HuH-7.5 (cell line): ENCODE measurements at regions not wholly inside any gene's neighbourhood (a gene's known extent, or its start where the extent isn't known, plus 50 kb on each side); places are given as distances from the start of the nearest gene placed in this dataset.
A peak's percentile ranks its signal among the peaks of the same experiment; 100 is the strongest.
"Not testable (repeated sequence)": the region's sequence is repeated elsewhere in the genome, so short reads cannot be mapped to it uniquely, and the experiment has no call there.

Experiments used
- DNase-seq: peaks from one replicate; pipeline ENCODE4 v3.0.0; 2011; ENCODE audit warnings: low spot score

DNA sequence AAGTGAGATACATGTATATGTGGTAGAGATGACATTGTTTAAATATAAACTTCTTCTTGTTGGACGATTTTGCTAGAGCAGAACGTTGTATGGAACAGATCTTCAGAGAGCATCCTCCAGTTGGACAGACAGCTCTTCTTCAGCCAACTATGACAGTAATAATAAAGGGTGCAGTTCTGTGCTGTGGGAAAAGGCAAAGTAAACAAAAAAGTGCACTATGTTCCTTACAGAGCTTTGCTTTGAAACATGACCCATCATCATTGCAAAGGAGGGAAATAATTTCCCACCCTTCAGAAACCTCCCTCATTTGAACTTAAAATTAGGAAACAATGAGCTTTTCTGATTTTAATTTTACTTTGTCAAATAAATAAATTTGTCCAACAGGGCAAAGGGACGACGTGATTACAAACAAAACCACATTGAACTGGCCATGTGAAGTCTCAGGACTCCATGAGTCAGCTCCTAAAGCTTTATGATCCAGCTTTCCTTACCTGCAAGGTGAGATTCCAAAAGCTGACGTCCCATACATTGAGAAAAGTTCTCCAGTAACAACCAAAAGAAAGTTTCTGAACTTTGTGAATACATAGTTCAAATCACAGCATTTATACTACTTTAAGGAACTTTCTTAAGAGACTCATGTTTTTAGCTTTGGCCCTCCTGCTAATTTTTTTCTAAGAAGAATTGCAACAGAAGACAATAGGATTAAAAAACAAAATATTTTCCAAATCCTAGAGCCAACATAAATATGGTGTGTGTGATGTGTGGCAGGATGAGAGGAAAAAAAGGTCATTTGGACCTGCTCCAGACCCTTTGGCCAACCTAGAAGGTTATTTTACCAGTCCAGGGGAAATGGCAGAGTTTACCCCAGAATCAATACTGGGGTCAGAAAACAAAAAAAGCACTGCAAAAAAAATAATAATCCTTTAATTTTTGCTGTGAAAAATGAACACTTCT is 565.4 kb upstream of the NRP1 start:
- DNase-seq = no peak

DNA sequence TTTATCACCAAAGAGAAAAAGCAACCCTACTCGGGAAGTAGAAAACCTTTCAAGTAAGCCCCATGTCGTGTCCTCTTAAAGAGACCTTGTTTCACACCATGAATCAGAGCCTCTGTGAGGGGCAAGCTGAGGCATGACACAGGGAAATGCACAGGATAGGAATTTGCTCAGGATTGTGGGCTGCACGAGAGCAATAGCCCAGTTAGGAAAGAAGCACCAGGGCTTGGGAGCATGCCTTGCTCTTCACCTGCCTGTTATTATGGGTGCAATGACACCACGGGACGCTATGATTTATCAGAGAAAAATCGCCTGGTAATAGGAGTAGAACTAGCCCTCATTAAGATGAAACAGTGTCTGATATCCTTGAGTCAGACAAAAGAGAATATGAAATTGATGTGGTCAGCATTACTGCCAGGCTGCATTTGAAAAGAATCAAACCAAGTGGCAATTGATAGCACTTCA is 562.9 kb upstream of the NRP1 start:
- no peak for DNase-seq

DNA sequence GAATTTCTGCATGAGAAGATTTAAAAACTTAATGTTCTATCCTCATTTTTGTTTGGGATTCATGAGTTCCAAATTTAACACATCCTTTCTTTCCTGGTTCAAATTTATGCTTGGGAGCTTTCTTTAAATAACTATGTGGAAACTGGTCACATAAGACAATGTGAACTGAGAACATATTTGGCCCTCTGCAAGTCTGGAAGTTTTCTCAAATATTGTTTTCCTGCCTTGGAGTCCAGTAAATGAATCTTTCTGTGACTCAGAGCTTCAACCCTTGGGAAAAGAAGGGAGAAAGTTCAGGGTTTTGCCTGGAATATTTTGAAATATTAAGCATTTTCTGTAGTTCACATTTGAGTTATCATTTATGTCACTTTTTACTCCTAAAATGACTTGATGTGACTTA is 559.0 kb upstream of the NRP1 start:
- no peak for DNase-seq

DNA sequence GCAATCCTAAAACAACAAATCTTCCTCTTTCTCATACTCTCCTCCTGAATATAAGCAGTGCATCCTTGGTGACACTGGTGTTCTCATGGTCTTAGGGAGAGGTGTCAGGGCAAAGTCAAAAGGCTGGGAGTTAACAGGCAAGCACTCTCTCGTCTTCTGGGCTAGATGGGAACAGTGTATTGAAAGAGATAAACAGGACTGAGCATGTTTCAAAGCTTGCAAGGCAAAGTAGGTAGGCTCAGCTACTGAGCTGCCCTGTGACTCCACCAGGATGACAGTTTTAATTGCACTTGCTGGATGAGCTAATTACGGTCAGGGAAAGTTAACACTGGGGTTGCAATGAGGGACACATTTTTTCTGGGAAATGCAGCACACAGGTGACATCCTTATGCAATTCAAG is 554.9 kb upstream of the NRP1 start:
- no peak for DNase-seq

DNA sequence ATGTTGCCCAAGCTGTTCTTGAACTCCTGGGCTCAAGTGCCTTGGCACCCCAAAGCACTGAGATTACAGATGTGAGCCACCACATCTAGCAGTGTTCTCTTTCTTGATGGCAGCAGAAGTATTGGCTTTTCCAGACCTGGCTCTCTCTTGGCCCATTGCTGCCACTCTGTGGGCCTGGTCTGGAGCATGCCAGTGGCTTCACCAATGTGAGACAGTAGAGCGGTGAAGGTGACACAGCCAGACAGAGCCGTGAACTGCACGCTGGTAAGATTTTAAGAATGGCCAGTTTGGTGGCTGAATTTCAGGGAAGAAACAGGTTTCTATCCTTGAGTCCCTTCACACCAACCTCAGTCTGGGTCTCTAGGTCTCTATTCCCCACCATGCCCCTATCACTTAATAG is 552.7 kb upstream of the NRP1 start:
- no peak for DNase-seq

DNA sequence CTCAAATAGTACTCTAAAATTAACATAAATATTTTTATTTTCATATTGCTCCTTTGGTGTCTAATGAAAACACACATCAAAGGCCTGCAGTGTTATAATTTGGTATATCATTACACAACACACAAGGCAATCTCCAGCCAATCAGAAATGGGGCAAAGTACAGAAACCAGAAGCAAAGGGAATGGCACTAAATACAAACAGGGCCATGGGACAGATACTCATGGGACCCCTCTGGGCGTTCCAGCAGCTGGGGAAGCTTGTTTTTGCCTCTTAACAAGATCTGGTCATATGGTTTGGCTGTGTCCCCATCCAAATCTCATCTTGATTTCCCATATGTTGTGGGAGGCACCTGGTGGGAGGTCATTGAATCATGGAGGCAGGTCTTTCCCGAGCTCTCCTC is 551.8 kb upstream of the NRP1 start:
- no peak for DNase-seq

DNA sequence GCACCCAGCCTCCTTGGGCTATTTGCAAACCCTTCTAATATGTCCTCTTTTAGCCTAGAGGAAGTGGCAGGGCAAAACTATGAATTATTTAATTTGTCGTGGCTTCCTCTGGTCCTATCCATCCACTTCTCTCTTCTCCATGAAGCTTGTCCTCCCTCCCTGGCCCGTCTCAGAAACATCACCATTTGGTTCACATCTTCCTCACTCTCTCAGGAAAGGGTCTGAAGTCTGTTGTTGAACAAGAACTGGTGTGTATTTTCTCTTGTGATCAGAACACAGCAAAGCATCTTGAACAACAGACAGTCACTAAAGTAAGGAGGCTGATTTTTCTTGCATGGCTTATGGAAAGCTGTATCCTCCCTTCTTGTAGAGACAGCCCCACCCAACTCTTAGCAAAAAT is 550.1 kb upstream of the NRP1 start:
- no peak for DNase-seq

DNA sequence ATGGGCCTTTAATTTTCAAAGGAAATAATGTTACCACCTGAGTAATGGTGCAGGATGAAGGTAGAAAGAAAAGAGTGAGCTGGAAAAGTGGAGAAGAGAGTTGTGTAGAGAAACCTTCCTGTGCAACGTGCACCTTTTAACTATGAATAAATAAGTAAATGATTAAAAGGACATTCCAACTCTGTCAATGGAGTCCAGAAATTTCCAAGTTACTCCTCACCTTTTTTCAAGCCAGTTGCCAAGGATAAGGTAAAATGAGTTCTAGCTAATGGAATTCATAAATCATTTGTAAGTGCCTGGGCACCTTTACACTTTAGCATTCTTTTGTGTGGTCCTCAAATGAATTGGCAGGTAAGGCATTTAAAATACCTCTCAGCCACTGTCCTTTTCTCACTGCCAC is 549.4 kb upstream of the NRP1 start:
- DNase-seq = no peak

DNA sequence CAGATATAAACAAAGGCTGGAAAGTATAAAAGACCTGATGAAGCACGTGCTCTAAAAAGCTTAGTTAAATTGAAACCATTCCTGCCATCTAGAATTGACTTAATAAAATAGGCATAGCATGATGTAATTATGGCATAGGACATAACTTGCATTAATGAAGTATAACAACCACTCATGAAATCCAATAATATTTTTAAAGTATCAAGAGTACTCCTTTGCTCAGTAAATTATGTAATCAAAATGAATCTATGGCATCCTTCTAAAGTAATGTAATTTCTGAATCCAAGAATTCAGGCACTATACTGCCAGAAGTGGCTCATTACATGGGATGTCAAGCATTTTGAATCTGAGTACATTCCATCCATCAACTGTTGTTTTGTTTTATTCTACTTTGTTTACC is 548.5 kb upstream of the NRP1 start:
- no peak for DNase-seq

DNA sequence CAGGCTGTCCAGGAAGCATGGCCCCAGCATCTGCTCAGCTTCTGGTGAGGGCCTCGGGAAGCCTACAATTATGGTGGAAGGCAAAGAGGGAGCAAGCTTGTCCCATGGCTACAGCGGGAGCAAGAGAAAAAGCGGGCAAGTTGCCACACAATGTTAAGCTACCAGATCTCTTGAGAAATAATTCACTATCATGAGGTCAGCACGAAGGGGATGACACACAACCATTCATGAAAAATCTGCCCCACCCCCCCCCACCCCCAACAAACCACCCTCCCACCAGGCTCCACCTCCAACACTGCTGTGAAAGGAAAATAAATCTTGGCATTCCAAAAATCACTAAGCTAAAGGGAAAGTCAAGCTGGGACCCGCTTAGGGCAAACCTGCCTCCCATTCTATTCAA is 545.8 kb upstream of the NRP1 start:
- DNase-seq = no peak

DNA sequence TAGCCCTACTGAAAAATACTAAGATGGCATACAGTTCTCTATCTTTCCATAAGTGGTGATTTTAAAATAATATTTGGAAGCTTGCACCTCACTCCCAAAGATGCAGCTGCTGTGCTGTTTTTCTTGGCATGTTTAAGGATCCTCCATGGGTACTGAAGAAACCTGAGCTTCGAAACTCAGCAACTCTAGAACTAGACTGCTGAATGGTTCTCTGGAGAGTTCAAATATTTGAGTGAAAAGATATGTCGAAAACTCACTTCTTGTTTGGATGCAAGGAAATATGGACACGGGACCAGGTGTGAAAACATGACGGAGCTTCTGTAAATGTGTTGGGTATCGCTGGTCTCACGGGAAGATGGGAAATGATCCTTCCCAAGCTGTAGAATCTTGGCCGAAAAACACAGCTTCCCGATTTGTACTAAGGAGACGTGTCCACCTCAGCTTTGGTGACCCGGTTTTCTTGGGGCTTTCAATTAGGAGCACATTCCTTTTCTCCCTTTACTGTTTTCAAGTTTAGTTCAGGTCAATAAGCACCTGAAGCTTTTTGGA is 543.8 kb upstream of the NRP1 start:
- no peak for DNase-seq

DNA sequence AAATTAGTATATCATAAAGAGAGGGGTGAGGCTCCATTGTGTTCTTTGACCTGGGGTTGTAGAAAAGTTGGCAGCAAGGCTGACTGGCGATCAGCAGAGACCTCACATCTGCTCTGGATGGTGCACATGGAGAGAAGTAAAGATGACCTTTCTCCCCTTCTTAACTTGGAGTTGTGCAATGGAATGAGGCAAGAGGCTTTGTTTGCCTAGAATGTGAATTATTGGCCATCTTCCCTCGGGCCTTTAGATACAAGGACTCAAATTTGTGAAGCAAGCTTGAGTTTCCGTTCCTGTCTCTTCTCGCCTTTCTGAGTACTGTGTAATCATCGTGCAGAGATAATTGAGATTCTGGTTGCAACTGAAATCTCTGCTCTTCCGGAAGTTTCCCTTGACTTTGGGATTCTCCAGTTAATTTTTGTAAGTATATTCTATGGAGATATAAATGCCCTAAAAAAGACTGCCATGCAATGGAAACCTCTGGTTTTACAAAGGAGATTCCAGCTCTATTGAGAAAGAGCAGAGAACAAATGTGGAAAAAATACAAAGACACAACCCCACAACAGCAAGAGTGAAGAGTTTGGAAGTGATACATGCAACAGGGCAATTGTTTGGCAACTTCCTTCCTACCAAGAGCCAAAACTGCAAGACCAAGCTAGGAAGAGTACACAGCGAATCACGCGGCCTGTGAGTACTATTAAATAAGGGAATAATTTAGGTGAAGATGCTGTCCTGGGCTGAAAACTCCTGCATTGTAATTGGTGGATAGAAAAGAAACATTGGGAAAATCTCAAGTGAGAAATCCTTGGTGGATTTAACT is 542.3 kb upstream of the NRP1 start:
- DNase-seq = peak; percentile 52

DNA sequence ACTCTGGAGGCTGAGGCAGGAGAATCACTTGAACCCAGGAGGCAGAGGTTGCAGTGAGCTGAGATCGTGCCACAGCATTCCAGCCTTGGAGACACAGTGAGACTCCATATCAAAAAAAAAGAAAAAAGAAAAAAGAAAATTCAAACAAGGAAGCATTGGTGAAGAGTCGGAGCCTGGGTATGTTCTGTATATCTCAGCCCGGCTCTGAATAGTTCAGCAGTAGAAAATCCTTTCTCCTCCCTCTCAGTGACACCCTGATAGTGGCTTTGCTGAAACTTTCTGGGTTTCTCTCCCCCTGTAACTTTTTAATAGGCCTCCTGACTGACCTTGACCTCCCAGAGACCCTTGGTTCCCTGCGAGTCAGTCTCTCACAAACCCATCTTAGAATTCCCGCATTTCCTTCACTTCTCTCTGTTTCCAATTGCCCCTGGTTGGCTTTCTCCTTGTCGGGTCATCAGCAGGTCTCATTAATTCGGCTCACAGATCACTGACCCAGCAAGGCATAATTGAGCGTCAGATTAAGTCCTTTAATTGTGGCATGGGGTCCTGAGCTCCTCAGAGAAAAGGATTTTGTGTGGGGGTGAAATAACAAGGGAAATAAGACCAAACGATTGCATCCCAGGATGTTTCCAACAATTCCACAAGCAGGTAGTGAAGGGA is 541.6 kb upstream of the NRP1 start:
- DNase-seq = no peak

DNA sequence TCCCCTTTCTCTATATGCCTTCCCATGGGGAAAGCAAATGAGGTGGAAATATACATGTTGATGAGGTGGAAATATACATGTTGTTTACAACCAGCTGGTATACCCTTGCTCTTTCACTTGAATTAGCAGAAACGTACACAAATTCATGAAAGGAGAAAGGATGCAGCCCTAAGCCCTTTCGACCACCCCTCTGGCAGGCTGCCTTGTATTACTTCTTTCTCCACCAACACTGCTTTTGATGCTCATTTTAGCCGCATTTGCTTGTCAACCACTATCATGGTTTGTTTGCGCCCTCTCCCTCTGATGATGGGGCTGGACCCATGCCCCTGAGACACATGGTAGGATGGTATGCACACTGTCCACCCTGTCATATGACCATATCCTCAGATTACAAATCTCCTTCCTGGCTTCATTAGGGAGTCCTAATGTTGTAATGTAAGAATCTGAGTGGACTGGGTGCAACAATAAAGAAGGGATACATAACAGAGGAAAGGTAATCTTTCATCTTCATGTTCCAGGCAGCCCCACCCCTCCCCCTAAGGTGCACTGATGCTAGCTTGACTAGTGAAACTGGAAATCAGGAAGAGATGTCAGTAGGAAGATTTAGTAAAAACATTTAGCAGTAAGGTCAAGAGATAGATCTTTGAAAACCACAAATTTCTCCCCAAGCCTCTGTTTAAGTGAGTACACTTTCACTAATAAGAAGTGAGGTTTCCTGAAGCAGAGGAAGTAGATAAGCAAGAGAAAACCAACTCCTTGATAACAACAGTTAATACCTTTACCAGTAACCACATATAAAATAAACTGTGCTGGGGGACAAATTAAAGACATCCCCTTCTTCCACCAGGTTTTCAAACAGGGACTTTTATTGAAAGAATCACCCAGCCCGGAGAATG is 536.8 kb upstream of the NRP1 start:
- no peak for DNase-seq

DNA sequence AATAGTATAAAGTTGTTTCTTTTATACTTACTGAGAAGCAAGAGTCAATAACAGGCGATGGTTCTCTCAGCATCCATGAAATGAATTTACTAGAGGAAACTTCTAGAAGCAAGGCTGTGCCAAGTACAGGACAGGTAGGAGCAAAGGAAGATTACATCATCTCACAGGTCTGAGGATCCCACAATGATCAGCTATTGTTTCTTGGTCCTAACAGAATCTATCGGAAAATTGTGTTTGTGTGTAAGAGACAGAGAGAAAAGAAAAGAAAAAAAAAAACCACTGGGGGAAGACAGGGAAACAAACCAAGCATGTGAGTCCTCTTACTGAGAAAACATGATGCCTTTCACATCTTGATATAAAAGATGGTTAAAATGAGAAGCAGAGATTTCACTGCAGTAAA is 535.0 kb upstream of the NRP1 start:
- DNase-seq = no peak

DNA sequence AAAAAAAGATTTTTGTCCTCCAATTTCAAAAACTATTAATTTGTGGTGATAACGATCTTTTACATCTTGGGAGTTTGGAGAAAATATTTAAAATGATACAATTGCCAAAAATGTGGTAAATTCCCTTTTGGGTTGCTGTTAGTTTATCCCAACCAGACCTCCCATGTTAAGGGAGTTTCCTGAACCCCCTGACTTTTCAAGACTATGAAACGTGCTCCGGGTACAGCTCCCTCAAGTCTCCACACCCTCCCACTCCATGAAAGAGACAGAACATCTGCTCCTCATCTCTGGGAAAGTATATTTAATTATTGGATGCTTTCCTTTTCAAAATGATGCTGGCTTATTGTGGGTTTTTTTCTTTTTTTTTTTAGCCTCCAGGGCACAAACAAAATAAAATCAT is 534.6 kb upstream of the NRP1 start:
- DNase-seq = no peak

DNA sequence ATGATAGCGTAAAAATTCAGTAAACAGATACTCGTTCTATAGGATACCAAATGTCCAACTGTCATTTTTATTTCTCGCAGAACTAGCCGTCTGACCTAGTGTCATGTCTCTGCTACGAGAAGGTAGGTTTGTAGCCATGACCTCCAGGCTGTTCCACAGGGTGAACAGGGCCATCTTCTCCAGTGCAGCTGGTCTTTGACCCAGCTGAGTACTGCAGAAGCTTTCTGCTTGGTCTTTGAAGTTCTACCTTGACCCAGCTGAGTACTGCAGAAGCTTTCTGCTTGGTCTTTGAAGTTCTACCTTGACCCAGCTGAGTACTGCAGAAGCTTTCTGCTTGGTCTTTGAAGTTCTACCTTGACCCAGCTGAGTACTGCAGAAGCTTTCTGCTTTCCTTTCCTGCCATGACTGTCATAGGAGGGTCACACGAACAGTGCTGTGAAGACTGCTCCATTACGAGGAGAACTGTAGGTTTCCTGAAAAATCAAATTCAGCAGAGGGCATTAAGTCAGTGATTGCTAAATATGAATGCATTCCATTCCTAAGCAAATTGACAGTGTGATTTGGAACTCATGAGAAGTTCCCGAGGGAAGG is 532.8 kb upstream of the NRP1 start:
- not testable (repeated sequence) for DNase-seq

DNA sequence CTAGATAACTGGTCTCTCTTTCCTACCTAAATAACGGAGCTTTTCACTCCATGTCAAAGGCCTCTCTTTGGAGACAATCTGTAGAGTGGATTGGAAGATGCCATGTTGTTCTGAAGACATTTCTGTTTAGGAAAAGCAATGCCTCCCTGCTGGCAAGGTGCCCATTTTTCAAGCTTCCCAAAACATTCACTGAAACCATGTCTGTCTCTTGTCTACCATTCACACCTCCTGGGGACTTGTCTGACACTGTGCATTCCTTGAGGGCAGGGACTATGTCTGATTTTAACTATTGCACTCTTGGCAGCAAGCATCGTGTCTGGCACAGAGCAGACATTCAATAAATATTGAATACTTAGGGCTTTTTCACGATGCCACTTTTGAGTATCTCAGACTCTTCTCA is 528.9 kb upstream of the NRP1 start:
- DNase-seq = no peak

DNA sequence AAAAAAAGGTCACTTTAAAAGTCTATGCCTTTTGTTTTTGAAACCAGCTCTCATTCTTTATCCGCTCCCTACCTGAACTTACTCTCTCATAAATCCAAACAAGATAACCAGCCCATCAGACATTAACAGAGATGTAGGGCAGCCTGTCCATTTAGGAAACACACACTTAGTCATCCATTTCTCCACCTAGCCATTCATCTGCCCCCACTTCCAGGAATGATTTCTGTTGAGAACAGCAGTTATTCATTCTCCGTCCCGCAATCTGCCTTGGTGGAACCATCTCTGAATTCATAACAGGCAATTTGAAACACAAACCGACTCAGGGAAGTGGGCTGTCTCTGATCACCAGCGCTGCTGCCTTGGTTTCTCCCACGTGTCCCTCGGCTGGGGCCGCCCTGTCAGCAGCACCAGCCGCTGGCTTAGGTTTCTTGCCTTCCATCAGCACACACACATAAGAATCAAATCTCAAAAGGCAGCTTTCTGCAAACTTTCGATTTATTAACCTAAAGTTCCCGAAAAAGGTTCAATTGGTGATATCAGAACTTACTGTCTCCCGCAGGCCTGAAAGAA is 528.2 kb upstream of the NRP1 start:
- no peak for DNase-seq

DNA sequence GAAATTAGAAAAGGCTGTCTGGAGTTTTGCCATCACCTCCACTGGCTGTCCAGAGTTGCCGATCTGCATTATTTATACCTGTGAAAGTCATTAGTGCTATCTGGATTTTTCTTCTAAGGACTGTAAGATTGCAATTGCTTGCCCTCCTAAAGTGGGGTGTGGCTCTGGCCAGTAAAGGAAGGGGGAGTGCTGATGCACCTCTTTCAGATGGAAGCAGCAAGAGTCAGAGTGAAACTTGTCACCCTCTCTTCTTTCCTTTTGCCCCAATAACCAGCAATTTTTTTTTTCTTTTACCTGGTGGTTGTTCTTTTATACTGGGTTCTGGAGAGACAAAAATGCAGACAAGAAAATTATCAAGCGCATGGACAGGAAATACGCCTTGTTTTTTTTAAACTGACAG is 527.4 kb upstream of the NRP1 start:
- DNase-seq = no peak
